ENCODE measurements at regions not wholly inside any gene's neighbourhood (a gene's known extent, or its start where the extent isn't known, plus 50 kb on each side); places are given as distances from the start of the nearest gene placed in this dataset.
"Not testable (repeated sequence)": the region's sequence is repeated elsewhere in the genome, so short reads cannot be mapped to it uniquely, and the experiment has no call there.

GRCh38 chr5:126056851-126057622 lies 366.2 kb upstream of the GRAMD2B start:
- TF ChIP-seq CTCF (IDR thresholded peaks at IDR 0.05) (no peak), POLR2AphosphoS5 (IDR thresholded peaks at IDR 0.05) (no peak), POLR2A (IDR thresholded peaks at IDR 0.05) (no peak), EP300 (IDR thresholded peaks at IDR 0.05) (no peak)
- no peak for DNase-seq
- H3K27ac ChIP-seq: no peak overlapping the region
- 75 to 80% methylated on average over 13 of the region's 13 CpGs for WGBS, 2 donors
- no peaks in the 10 kb centered on the region for H3K36me3 ChIP-seq
- H3K9me3 ChIP-seq: no peaks in the 10 kb centered on the region
- H3K27me3 ChIP-seq: no peaks in the 10 kb centered on the region
- H3K4me3 ChIP-seq: no peak overlapping the region
- no peaks in the 10 kb centered on the region for H3K4me1 ChIP-seq
- intact Hi-C loops (cut with DNase I): no loop called here

- intact Hi-C loops (cut with DNase I); H3K27me3 ChIP-seq; H3K36me3 ChIP-seq; H3K27ac ChIP-seq; H3K4me3 ChIP-seq; DNase-seq; H3K9me3 ChIP-seq; H3K4me1 ChIP-seq: not testable (repeated sequence)
- 91 to 94% methylated on average over 5 of the region's 5 CpGs for WGBS, 2 donors
Measured at GRCh38 chr5:126058392-126058791, 364.8 kb upstream of the GRAMD2B start.

GRCh38 chr5:126062398-126063221 lies 360.6 kb upstream of the GRAMD2B start:
- no peak for DNase-seq
- TF ChIP-seq POLR2A (IDR thresholded peaks at IDR 0.05) (no peak), EP300 (IDR thresholded peaks at IDR 0.05) (no peak), POLR2AphosphoS5 (IDR thresholded peaks at IDR 0.05) (no peak), CTCF (IDR thresholded peaks at IDR 0.05) (no peak)
- intact Hi-C loops (cut with DNase I): no loop called here
- WGBS, 2 donors: 0 to 36% methylated on average over 1 of the region's 1 CpG
- H3K4me1 ChIP-seq: no peaks in the 10 kb centered on the region
- H3K27ac ChIP-seq: no peak overlapping the region
- no peaks in the 10 kb centered on the region for H3K36me3 ChIP-seq
- no peaks in the 10 kb centered on the region for H3K27me3 ChIP-seq
- no peak overlapping the region for H3K4me3 ChIP-seq
- H3K9me3 ChIP-seq: no peaks in the 10 kb centered on the region

GRCh38 chr5:126065061-126065460 lies 358.1 kb upstream of the GRAMD2B start:
- no peak for TF ChIP-seq POLR2A (IDR thresholded peaks at IDR 0.05)
- intact Hi-C loops (cut with DNase I): no loop called here
- no peaks in the 10 kb centered on the region for H3K36me3 ChIP-seq
- no peak overlapping the region for H3K27ac ChIP-seq
- no peaks in the 10 kb centered on the region for H3K9me3 ChIP-seq
- no peaks in the 10 kb centered on the region for H3K4me1 ChIP-seq
- DNase-seq: no peak
- 95 to 96% methylated on average over 3 of the region's 3 CpGs for WGBS, 2 donors
- H3K4me3 ChIP-seq: no peak overlapping the region
- no peaks in the 10 kb centered on the region for H3K27me3 ChIP-seq

- Histone ChIP-seq H3K27ac (no peak overlapping the region), H3K27me3 (no peaks in the 10 kb centered on the region), H3K9me3 (no peaks in the 10 kb centered on the region), H3K36me3 (no peaks in the 10 kb centered on the region), H3K4me1 (no peaks in the 10 kb centered on the region), H3K4me3 (no peak overlapping the region)
- intact Hi-C loops (cut with DNase I): no loop called here
- 70 to 86% methylated on average over 4 of the region's 4 CpGs for WGBS, 2 donors
- no peak for TF ChIP-seq CTCF (IDR thresholded peaks at IDR 0.05)
- TF ChIP-seq POLR2A (IDR thresholded peaks at IDR 0.05): no peak
- TF ChIP-seq EP300 (IDR thresholded peaks at IDR 0.05): no peak
- TF ChIP-seq POLR2AphosphoS5 (IDR thresholded peaks at IDR 0.05): no peak
- DNase-seq: no peak
Measured at GRCh38 chr5:126066836-126067235, 356.4 kb upstream of the GRAMD2B start.

Measured in sigmoid colon (tissue), 6 donors.